GM23338 (cell line): ENCODE measurements at regions not wholly inside any gene's neighbourhood (a gene's known extent, or its start where the extent isn't known, plus 50 kb on each side); places are given as distances from the start of the nearest gene placed in this dataset.

Source experiments
- ATAC-seq: fragments of 200-7000 bp; cut with Tn5 transposase; 3 replicates; pipeline ENCODE4 v1.9.1; 2020
- DNase-seq: peaks from one replicate; pipeline ENCODE4 v3.0.0-alpha.2; 2015; ENCODE audit warnings: low spot score
- H2AFZ ChIP-seq: fragments of 200-600 bp; sonication (generic); 2 replicates; pipeline ENCODE4 v1.8.0; 2016; ENCODE audit warnings: antibody characterized with exemption, mild to moderate bottlenecking, moderate library complexity
- H3F3A ChIP-seq: fragments of 200-600 bp; sonication (generic); replicated peaks from 2 replicates; pipeline ENCODE4 v1.8.0; 2017; ENCODE audit warnings: antibody characterized with exemption, mixed run types, low read depth
- H3K27ac ChIP-seq: fragments of 200-600 bp; sonication (generic); 2 replicates; pipeline ENCODE4 v1.6.1; 2016; ENCODE audit warnings: low read depth
- H3K27me3 ChIP-seq: fragments of 200-600 bp; sonication (generic); 2 replicates; pipeline ENCODE4 v1.8.0; 2016; ENCODE audit warnings: mild to moderate bottlenecking, mixed run types, moderate library complexity; ENCODE audit not compliant: insufficient read depth
- H3K36me3 ChIP-seq: fragments of 200-600 bp; sonication (generic); 2 replicates; pipeline ENCODE4 v1.8.0; 2016; ENCODE audit warnings: mild to moderate bottlenecking; ENCODE audit not compliant: insufficient read depth
- H3K4me1 ChIP-seq: fragments of 200-600 bp; sonication (generic); 2 replicates; pipeline ENCODE4 v1.8.0; 2016; ENCODE audit warnings: mild to moderate bottlenecking, moderate library complexity; ENCODE audit not compliant: insufficient read depth
- H3K4me2 ChIP-seq: fragments of 200-600 bp; sonication (generic); 2 replicates; pipeline ENCODE4 v1.7.1; 2017; ENCODE audit warnings: mixed run types
- H3K4me3 ChIP-seq: fragments of 200-600 bp; sonication (generic); 2 replicates; pipeline ENCODE4 v1.6.1; 2016; ENCODE audit warnings: mixed run types
- H3K79me2 ChIP-seq: fragments of 200-600 bp; sonication (generic); replicated peaks from 2 replicates; pipeline ENCODE4 v1.8.0; 2017; ENCODE audit warnings: mild to moderate bottlenecking; ENCODE audit not compliant: insufficient read depth
- H3K9me2 ChIP-seq: fragments of 200-600 bp; sonication (generic); 2 replicates; pipeline ENCODE4 v1.8.0; 2017; ENCODE audit not compliant: insufficient read depth
- H4K20me1 ChIP-seq: fragments of 200-600 bp; sonication (generic); replicated peaks from 2 replicates; pipeline ENCODE4 v1.8.0; 2017; ENCODE audit warnings: mild to moderate bottlenecking; ENCODE audit not compliant: insufficient read depth
- H3K27ac Mint-ChIP-seq: 2 replicates; pipeline ENCODE4 v1.8.0; 2020; ENCODE audit warnings: inconsistent platforms, mild to moderate bottlenecking, moderate library complexity, mixed read lengths
- H3K27me3 Mint-ChIP-seq: 3 replicates; pipeline ENCODE4 v1.8.0; 2022; ENCODE audit warnings: low read depth, mild to moderate bottlenecking, moderate library complexity, mixed read lengths, inconsistent platforms; ENCODE audit not compliant: insufficient read depth, poor library complexity
- H3K36me3 Mint-ChIP-seq: 3 replicates; pipeline ENCODE4 v1.8.0; 2021; ENCODE audit warnings: low read depth, mild to moderate bottlenecking, inconsistent platforms, moderate library complexity, mixed read lengths
- H3K4me1 Mint-ChIP-seq: 3 replicates; pipeline ENCODE4 v1.8.0; 2020; ENCODE audit warnings: mild to moderate bottlenecking, inconsistent platforms, mixed read lengths
- H3K4me3 Mint-ChIP-seq: 3 replicates; pipeline ENCODE4 v1.8.0; 2021; ENCODE audit warnings: moderate library complexity, mild to moderate bottlenecking, inconsistent platforms, mixed read lengths
- H3K9me3 Mint-ChIP-seq: 3 replicates; pipeline ENCODE4 v1.8.0; 2020; ENCODE audit warnings: moderate library complexity, mild to moderate bottlenecking, inconsistent platforms, mixed read lengths
- CREB1 ChIP-seq: fragments of 250-450 bp; sonication (Bioruptor Pico); IDR thresholded peaks from 2 replicates; pipeline ENCODE4 v1.5.0; 2020; ENCODE audit warnings: low read depth, mild to moderate bottlenecking, moderate library complexity
- EZH2phosphoT487 ChIP-seq: fragments of 200-600 bp; sonication (generic); IDR thresholded peaks from one replicate; pipeline ENCODE4 v1.8.1; 2018; ENCODE audit warnings: antibody characterized with exemption; ENCODE audit not compliant: unreplicated experiment
- JUNB ChIP-seq: IDR thresholded peaks from one replicate; pipeline ENCODE4 v1.6.1; 2016; ENCODE audit warnings: antibody characterized with exemption; ENCODE audit not compliant: unreplicated experiment
- NANOG ChIP-seq: IDR thresholded peaks from 2 replicates; pipeline ENCODE4 v1.6.1; 2016; ENCODE audit warnings: antibody characterized with exemption, borderline replicate concordance
- POLR2AphosphoS5 ChIP-seq: IDR thresholded peaks from 2 replicates; pipeline ENCODE4 v1.6.1; 2016; ENCODE audit warnings: antibody characterized with exemption, low read depth
- STAT1 ChIP-seq: IDR thresholded peaks from one replicate; pipeline ENCODE4 v1.6.1; 2016; ENCODE audit warnings: antibody characterized with exemption; ENCODE audit not compliant: unreplicated experiment
- ZNF114 ChIP-seq: fragments of 250-450 bp; sonication (Bioruptor Pico); IDR thresholded peaks from 2 replicates; pipeline ENCODE4 v1.5.0; 2020; ENCODE audit warnings: mild to moderate bottlenecking, moderate library complexity
- ZNF331 ChIP-seq: fragments of 250-450 bp; sonication (Bioruptor Pico); IDR thresholded peaks from 2 replicates; pipeline ENCODE4 v1.5.0; 2020; ENCODE audit warnings: low read depth, mild to moderate bottlenecking, moderate library complexity
- TF ChIP-seq, protein P1 (sequence below): IDR thresholded peaks from one replicate; pipeline ENCODE4 v1.6.1; 2018; ENCODE audit warnings: antibody characterized with exemption; ENCODE audit not compliant: unreplicated experiment
- TF ChIP-seq, protein P2 (sequence below), 2 experiments: fragments of 200-600 bp in 1 of 2; sonication (generic) in 1 of 2; conservative IDR thresholded peaks; 2 replicates each; pipeline versions ENCODE4 v1.5.1 to v1.6.1; 2016 to 2017; ENCODE audit warnings: antibody characterized with exemption in 2 of 2, low read depth in 2 of 2, mild to moderate bottlenecking in 2 of 2, moderate library complexity in 1 of 2
- TF ChIP-seq, protein P3 (sequence below): IDR thresholded peaks from 2 replicates; pipeline ENCODE4 v1.6.1; 2016; ENCODE audit warnings: antibody characterized with exemption

DNA sequence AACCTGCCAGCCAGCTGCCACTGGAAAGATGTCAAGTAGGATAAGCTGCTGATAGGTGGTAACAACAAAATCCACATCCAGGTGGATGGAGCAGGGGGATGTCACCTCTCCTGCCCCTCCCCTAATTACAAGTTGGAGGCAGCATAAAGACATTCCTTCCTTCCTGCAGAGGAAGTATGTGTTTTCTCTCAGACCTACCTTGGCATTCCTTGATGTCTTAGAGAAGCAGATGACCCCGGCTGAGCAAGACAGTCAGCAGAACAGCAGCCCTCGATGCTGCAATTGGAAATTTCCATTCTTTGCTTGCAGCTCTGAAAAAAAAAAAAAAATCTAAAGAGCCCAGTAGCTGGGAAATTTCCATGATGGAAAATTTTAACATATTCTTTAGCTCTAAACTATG lies 137.5 kb upstream of the MKLN1 start (continued):
- TF ChIP-seq, protein P1, sequence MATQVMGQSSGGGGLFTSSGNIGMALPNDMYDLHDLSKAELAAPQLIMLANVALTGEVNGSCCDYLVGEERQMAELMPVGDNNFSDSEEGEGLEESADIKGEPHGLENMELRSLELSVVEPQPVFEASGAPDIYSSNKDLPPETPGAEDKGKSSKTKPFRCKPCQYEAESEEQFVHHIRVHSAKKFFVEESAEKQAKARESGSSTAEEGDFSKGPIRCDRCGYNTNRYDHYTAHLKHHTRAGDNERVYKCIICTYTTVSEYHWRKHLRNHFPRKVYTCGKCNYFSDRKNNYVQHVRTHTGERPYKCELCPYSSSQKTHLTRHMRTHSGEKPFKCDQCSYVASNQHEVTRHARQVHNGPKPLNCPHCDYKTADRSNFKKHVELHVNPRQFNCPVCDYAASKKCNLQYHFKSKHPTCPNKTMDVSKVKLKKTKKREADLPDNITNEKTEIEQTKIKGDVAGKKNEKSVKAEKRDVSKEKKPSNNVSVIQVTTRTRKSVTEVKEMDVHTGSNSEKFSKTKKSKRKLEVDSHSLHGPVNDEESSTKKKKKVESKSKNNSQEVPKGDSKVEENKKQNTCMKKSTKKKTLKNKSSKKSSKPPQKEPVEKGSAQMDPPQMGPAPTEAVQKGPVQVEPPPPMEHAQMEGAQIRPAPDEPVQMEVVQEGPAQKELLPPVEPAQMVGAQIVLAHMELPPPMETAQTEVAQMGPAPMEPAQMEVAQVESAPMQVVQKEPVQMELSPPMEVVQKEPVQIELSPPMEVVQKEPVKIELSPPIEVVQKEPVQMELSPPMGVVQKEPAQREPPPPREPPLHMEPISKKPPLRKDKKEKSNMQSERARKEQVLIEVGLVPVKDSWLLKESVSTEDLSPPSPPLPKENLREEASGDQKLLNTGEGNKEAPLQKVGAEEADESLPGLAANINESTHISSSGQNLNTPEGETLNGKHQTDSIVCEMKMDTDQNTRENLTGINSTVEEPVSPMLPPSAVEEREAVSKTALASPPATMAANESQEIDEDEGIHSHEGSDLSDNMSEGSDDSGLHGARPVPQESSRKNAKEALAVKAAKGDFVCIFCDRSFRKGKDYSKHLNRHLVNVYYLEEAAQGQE = no peak
- TF ChIP-seq EZH2phosphoT487 (no peak), NANOG (peak; percentile 12; the same call in 1 of the 2 replicates)

DNA sequence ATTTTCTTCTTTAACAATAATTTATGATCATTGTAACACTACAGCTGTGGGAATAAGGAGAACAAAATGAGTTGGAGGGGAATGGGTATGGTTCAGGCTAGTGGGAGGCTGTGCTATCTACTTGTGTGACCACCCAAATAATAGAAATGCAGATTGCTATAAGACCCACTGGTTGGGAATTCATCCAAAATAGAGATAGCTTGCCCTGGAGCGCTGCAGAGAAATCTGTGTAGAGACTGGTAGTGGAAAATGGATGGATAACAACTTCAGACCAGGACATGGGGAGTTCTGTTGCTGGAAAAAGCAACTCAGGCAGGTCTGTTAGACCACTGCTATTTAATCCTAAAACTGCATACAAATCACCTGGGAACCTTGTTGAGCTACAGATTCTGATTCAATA lies 137.1 kb upstream of the MKLN1 start:
- peaks cover 3% of the 10 kb centered on the region; the same call in 1 of the 3 replicates for H3K36me3 Mint-ChIP-seq
- H3K79me2 ChIP-seq = no peaks in the 10 kb centered on the region
- peak overlapping the region; percentile 70; the same call in 1 of the 2 replicates for H2AFZ ChIP-seq
- H3K27ac ChIP-seq = peak overlapping the region; percentile 90
- H3K27me3 Mint-ChIP-seq = peaks cover 13% of the 10 kb centered on the region
- H3K9me2 ChIP-seq = no peaks in the 10 kb centered on the region
- no peaks in the 10 kb centered on the region for H3K27me3 ChIP-seq
- peak; percentile 39 for ATAC-seq
- no peaks in the 10 kb centered on the region for H3K9me3 Mint-ChIP-seq
- no peaks in the 10 kb centered on the region for H4K20me1 ChIP-seq
- no peaks in the 10 kb centered on the region for H3F3A ChIP-seq
- peak overlapping the region; percentile 95 for H3K27ac Mint-ChIP-seq
- H3K4me1 ChIP-seq = peaks cover 32% of the 10 kb centered on the region
- peak overlapping the region; percentile 10 for H3K4me2 ChIP-seq
- H3K4me3 ChIP-seq = no peak overlapping the region; the same call in 1 of the 2 replicates
- no peaks in the 10 kb centered on the region for H3K36me3 ChIP-seq
- DNase-seq = no peak
- H3K4me1 Mint-ChIP-seq = peaks cover 51% of the 10 kb centered on the region
- TF ChIP-seq CREB1 (CRISPR knock-in tag) = no peak
- TF ChIP-seq POLR2AphosphoS5 = no peak
- TF ChIP-seq, protein P2, sequence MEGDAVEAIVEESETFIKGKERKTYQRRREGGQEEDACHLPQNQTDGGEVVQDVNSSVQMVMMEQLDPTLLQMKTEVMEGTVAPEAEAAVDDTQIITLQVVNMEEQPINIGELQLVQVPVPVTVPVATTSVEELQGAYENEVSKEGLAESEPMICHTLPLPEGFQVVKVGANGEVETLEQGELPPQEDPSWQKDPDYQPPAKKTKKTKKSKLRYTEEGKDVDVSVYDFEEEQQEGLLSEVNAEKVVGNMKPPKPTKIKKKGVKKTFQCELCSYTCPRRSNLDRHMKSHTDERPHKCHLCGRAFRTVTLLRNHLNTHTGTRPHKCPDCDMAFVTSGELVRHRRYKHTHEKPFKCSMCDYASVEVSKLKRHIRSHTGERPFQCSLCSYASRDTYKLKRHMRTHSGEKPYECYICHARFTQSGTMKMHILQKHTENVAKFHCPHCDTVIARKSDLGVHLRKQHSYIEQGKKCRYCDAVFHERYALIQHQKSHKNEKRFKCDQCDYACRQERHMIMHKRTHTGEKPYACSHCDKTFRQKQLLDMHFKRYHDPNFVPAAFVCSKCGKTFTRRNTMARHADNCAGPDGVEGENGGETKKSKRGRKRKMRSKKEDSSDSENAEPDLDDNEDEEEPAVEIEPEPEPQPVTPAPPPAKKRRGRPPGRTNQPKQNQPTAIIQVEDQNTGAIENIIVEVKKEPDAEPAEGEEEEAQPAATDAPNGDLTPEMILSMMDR (conservative IDR thresholded peaks at IDR 0.05; ENCODE audit: low read depth in 2 of 2) = no peak
- TF ChIP-seq STAT1 = no peak
- peak overlapping the region; percentile 7; the same call in 2 of the 3 replicates for H3K4me3 Mint-ChIP-seq

DNA sequence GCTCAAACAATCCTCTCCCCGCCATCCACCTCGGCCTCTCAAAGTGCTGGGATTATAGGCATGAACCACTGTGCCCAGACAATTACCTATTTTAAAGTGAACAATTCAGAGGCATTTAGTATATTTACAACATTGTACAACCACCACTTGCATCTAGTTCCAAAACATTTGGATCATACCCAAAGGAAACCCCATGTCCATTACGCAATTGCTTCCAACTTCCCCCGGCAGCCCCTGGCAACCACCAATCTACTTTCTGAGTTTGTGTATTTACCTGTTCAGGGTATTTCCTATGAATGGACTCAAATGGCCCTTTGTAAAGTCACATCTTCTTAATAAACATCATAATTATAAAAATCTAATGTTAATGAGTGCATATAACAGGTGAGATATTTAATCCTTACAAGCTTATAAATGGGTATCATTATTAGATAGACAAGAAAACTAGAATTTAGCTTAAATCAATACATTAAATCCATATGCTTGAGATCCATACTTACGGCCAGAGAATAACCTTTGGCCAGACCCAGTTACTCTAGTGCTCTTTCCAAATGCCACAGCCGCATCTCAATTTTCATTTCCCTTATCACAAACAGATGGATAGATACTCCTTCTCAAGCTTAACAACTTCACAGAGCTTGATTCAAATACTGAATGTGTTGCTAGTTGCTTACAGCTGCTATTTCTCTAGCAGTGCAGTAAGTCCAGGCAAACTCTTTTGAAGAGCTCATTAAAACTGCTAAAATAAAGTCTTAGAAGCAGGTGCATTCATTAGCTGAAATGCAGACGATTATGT lies 133.4 kb upstream of the MKLN1 start:
- Mint-ChIP-seq H3K36me3 (no peaks in the 10 kb centered on the region), H3K4me3 (no peak overlapping the region), H3K27me3 (peaks cover 13% of the 10 kb centered on the region), H3K27ac (no peak overlapping the region), H3K9me3 (no peaks in the 10 kb centered on the region), H3K4me1 (peaks cover 37% of the 10 kb centered on the region)
- no peaks in the 10 kb centered on the region for H3K79me2 ChIP-seq
- ATAC-seq = no peak
- DNase-seq = no peak
- H3K27me3 ChIP-seq = no peaks in the 10 kb centered on the region
- H3K4me2 ChIP-seq = no peak overlapping the region
- H3K9me2 ChIP-seq = no peaks in the 10 kb centered on the region
- peaks cover 26% of the 10 kb centered on the region for H3K4me1 ChIP-seq
- no peak overlapping the region for H3K27ac ChIP-seq
- H3K36me3 ChIP-seq = no peaks in the 10 kb centered on the region
- no peaks in the 10 kb centered on the region for H4K20me1 ChIP-seq
- no peak overlapping the region for H2AFZ ChIP-seq
- H3K4me3 ChIP-seq = no peak overlapping the region
- H3F3A ChIP-seq = no peaks in the 10 kb centered on the region
- TF ChIP-seq, protein P2 (conservative IDR thresholded peaks at IDR 0.05; ENCODE audit: low read depth in 2 of 2) = no peak
- TF ChIP-seq STAT1 = no peak
- no peak for TF ChIP-seq ZNF331 (CRISPR knock-in tag)
- TF ChIP-seq, protein P3, sequence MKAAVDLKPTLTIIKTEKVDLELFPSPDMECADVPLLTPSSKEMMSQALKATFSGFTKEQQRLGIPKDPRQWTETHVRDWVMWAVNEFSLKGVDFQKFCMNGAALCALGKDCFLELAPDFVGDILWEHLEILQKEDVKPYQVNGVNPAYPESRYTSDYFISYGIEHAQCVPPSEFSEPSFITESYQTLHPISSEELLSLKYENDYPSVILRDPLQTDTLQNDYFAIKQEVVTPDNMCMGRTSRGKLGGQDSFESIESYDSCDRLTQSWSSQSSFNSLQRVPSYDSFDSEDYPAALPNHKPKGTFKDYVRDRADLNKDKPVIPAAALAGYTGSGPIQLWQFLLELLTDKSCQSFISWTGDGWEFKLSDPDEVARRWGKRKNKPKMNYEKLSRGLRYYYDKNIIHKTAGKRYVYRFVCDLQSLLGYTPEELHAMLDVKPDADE = no peak
- no peak for TF ChIP-seq POLR2AphosphoS5
- TF ChIP-seq JUNB = no peak
- TF ChIP-seq CREB1 (CRISPR knock-in tag) = no peak
- no peak for TF ChIP-seq ZNF114 (CRISPR knock-in tag)
